ENCODE measurements at regions not wholly inside any gene's neighbourhood (a gene's known extent, or its start where the extent isn't known, plus 50 kb on each side); places are given as distances from the start of the nearest gene placed in this dataset.

DNA sequence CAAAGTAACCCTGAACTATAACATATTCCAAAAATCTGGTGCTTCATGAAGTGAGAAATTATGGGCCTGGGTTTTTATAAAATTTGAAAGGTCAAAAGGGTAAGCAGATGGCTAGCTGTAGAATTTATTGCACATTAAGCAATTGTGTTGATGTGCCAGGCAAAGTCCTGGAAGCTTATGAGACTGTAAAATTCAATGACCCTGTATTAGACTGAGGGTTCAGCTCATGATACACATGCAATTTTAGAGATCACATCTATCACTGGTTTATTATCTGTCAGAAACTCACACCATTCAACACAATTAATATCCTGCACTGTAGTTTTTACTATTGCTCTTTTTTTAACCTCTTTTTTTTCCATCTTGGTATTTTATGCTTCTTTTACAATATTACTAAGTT, 1162.6 kb upstream of the SLC39A10 start:
- no peak overlapping the region for H3K9ac ChIP-seq (ENCODE audit: control insufficient read depth, insufficient read depth, low read length)
- H3K27me3 ChIP-seq (replicated peaks in 1 of 2; ENCODE audit: control insufficient read depth in 2 of 2, insufficient read depth in 2 of 2, low read length in 1 of 2), result no peaks in the 10 kb centered on the region
- H2AFZ ChIP-seq (ENCODE audit: control insufficient read depth, low read depth, low read length), result no peak overlapping the region
- H3K79me2 ChIP-seq (ENCODE audit: control insufficient read depth, insufficient read depth, low read length), result no peaks in the 10 kb centered on the region
- CTCF ChIA-PET, result no interaction called here
- H3K4me3 ChIP-seq, result no peak overlapping the region
- no peak for ATAC-seq
- no peak overlapping the region for H3K27ac ChIP-seq (ENCODE audit: control insufficient read depth, insufficient read depth)
- DNase-seq (ENCODE audit: low read depth, low spot score), result no peak
- in situ Hi-C loops (cut with MboI), result no loop called here
- SMC1A ChIA-PET (ENCODE audit: uncharacterized antibody, unreplicated experiment), result no interaction called here
- H3K4me1 ChIP-seq (ENCODE audit: control insufficient read depth, insufficient read depth, low read length), result no peaks in the 10 kb centered on the region
- no TSS peak for BruUV-seq (replicated peaks)
- no peaks in the 10 kb centered on the region for H4K20me1 ChIP-seq (ENCODE audit: control insufficient read depth, insufficient read depth)
- TF ChIP-seq RUNX3 (IDR thresholded peaks at IDR 0.05; ENCODE audit: low read length) (no peak), CREB1 (IDR thresholded peaks at IDR 0.05; ENCODE audit: low read depth) (no peak), RBBP5 (conservative IDR thresholded peaks at IDR 0.05) (no peak), CEBPB (IDR thresholded peaks at IDR 0.05; ENCODE audit: borderline replicate concordance in 1 of 2, low read depth in 2 of 2, low read length in 2 of 2) (no peak), POLR2AphosphoS2 (IDR thresholded peaks at IDR 0.05; ENCODE audit: low read depth, low read length) (no peak), DPF2 (IDR thresholded peaks at IDR 0.05) (no peak), SRF (IDR thresholded peaks at IDR 0.05; ENCODE audit: low read depth in 2 of 2, low read length in 2 of 2) (no peak), ZZZ3 (IDR thresholded peaks at IDR 0.05; ENCODE audit: control insufficient read depth, insufficient read length, low read depth) (no peak), TCF3 (IDR thresholded peaks at IDR 0.05; ENCODE audit: borderline replicate concordance, insufficient read depth, low read depth, low read length) (no peak), EZH2 (IDR thresholded peaks at IDR 0.05; ENCODE audit: borderline replicate concordance, control insufficient read depth, low read depth, low read length) (no peak), ZNF207 (IDR thresholded peaks at IDR 0.05; ENCODE audit: borderline replicate concordance) (no peak), MXI1 (IDR thresholded peaks at IDR 0.05; ENCODE audit: low read depth, low read length) (no peak)
- TF ChIP-seq, protein P1, sequence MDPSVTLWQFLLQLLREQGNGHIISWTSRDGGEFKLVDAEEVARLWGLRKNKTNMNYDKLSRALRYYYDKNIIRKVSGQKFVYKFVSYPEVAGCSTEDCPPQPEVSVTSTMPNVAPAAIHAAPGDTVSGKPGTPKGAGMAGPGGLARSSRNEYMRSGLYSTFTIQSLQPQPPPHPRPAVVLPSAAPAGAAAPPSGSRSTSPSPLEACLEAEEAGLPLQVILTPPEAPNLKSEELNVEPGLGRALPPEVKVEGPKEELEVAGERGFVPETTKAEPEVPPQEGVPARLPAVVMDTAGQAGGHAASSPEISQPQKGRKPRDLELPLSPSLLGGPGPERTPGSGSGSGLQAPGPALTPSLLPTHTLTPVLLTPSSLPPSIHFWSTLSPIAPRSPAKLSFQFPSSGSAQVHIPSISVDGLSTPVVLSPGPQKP (IDR thresholded peaks at IDR 0.05; ENCODE audit: low read depth, low read length), result no peak
- TF ChIP-seq, protein P2, sequence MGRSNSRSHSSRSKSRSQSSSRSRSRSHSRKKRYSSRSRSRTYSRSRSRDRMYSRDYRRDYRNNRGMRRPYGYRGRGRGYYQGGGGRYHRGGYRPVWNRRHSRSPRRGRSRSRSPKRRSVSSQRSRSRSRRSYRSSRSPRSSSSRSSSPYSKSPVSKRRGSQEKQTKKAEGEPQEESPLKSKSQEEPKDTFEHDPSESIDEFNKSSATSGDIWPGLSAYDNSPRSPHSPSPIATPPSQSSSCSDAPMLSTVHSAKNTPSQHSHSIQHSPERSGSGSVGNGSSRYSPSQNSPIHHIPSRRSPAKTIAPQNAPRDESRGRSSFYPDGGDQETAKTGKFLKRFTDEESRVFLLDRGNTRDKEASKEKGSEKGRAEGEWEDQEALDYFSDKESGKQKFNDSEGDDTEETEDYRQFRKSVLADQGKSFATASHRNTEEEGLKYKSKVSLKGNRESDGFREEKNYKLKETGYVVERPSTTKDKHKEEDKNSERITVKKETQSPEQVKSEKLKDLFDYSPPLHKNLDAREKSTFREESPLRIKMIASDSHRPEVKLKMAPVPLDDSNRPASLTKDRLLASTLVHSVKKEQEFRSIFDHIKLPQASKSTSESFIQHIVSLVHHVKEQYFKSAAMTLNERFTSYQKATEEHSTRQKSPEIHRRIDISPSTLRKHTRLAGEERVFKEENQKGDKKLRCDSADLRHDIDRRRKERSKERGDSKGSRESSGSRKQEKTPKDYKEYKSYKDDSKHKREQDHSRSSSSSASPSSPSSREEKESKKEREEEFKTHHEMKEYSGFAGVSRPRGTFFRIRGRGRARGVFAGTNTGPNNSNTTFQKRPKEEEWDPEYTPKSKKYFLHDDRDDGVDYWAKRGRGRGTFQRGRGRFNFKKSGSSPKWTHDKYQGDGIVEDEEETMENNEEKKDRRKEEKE (IDR thresholded peaks at IDR 0.05), result no peak
- TF ChIP-seq, protein P3, sequence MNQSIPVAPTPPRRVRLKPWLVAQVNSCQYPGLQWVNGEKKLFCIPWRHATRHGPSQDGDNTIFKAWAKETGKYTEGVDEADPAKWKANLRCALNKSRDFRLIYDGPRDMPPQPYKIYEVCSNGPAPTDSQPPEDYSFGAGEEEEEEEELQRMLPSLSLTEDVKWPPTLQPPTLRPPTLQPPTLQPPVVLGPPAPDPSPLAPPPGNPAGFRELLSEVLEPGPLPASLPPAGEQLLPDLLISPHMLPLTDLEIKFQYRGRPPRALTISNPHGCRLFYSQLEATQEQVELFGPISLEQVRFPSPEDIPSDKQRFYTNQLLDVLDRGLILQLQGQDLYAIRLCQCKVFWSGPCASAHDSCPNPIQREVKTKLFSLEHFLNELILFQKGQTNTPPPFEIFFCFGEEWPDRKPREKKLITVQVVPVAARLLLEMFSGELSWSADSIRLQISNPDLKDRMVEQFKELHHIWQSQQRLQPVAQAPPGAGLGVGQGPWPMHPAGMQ (IDR thresholded peaks at IDR 0.05; ENCODE audit: borderline replicate concordance), result no peak
- TF ChIP-seq, protein P4, sequence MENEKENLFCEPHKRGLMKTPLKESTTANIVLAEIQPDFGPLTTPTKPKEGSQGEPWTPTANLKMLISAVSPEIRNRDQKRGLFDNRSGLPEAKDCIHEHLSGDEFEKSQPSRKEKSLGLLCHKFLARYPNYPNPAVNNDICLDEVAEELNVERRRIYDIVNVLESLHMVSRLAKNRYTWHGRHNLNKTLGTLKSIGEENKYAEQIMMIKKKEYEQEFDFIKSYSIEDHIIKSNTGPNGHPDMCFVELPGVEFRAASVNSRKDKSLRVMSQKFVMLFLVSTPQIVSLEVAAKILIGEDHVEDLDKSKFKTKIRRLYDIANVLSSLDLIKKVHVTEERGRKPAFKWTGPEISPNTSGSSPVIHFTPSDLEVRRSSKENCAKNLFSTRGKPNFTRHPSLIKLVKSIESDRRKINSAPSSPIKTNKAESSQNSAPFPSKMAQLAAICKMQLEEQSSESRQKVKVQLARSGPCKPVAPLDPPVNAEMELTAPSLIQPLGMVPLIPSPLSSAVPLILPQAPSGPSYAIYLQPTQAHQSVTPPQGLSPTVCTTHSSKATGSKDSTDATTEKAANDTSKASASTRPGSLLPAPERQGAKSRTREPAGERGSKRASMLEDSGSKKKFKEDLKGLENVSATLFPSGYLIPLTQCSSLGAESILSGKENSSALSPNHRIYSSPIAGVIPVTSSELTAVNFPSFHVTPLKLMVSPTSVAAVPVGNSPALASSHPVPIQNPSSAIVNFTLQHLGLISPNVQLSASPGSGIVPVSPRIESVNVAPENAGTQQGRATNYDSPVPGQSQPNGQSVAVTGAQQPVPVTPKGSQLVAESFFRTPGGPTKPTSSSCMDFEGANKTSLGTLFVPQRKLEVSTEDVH (IDR thresholded peaks at IDR 0.05; ENCODE audit: low read depth, partially characterized antibody), result no peak
- no peak overlapping the region for H3K4me2 ChIP-seq (ENCODE audit: control insufficient read depth, insufficient read depth)
- POLR2A ChIA-PET, result no interaction called here
- H3K36me3 ChIP-seq (ENCODE audit: control insufficient read depth in 2 of 2, insufficient read depth in 2 of 2, low read length in 1 of 2), result no peaks in the 10 kb centered on the region
- H3K9me3 ChIP-seq (replicated peaks; ENCODE audit: control insufficient read depth, insufficient read depth, low read length), result no peaks in the 10 kb centered on the region
- RAD21 ChIA-PET (ENCODE audit: unreplicated experiment), result no interaction called here
- FAIRE-seq, result no peak
- intact Hi-C loops (cut with micrococcal nuclease; ENCODE audit: unreplicated experiment), result no loop called here

Data from GM12878 (cell line).